Natural killer cell (primary cell): ENCODE measurements at regions not wholly inside any gene's neighbourhood (a gene's known extent, or its start where the extent isn't known, plus 50 kb on each side); places are given as distances from the start of the nearest gene placed in this dataset.

Experiments
- ATAC-seq, 3 donors: fragments of 150-1000 bp in 2 of 3; fragments of 200-7000 bp in 1 of 3; cut with Tn5 transposase; 1 replicate in 1 of 3; 2 replicates in 2 of 3; pipeline ENCODE4 v1.10.0; 2021; ENCODE audit warnings: mild to moderate bottlenecking in 2 of 3, moderate library complexity in 2 of 3
- DNase-seq, 2 donors: peaks; one replicate each; pipeline versions ENCODE4 v3.0.0 to v3.0.0-alpha.2; 2013 to 2021; ENCODE audit warnings: mixed read lengths in 1 of 2
- H3K27ac ChIP-seq: one replicate; pipeline ENCODE4 v1.5.1; 2013; ENCODE audit warnings: mild to moderate bottlenecking, low read length
- H3K27me3 ChIP-seq: one replicate; pipeline ENCODE4 v1.6.1; 2013; ENCODE audit warnings: low read length; ENCODE audit not compliant: control insufficient read depth, insufficient read depth
- H3K36me3 ChIP-seq: one replicate; pipeline ENCODE4 v1.6.1; 2013; ENCODE audit warnings: low read length; ENCODE audit not compliant: control insufficient read depth, insufficient read depth
- H3K4me1 ChIP-seq: one replicate; pipeline ENCODE4 v1.6.1; 2013; ENCODE audit warnings: low read length; ENCODE audit not compliant: control insufficient read depth, insufficient read depth
- H3K4me3 ChIP-seq: one replicate; pipeline ENCODE4 v1.5.1; 2013; ENCODE audit warnings: low read length
- H3K9me3 ChIP-seq: one replicate; pipeline ENCODE4 v1.6.1; 2013; ENCODE audit warnings: low read length; ENCODE audit not compliant: control insufficient read depth, insufficient read depth
- H3K27ac Mint-ChIP-seq, 2 donors: one replicate each; pipeline ENCODE4 v1.8.0; 2022; ENCODE audit warnings: mild to moderate bottlenecking in 2 of 2, mixed read lengths in 2 of 2, moderate library complexity in 1 of 2
- H3K27me3 Mint-ChIP-seq, 2 donors: one replicate each; pipeline ENCODE4 v1.8.0; 2022; ENCODE audit warnings: low read depth in 2 of 2, mixed read lengths in 2 of 2
- H3K36me3 Mint-ChIP-seq: one replicate; pipeline ENCODE4 v1.8.0; 2022; ENCODE audit warnings: mixed read lengths
- H3K4me1 Mint-ChIP-seq, 2 donors: one replicate each; pipeline ENCODE4 v1.8.0; 2022; ENCODE audit warnings: mixed read lengths in 2 of 2
- H3K4me3 Mint-ChIP-seq: one replicate; pipeline ENCODE4 v1.8.0; 2022; ENCODE audit warnings: mild to moderate bottlenecking, moderate library complexity, mixed read lengths
- H3K9me3 Mint-ChIP-seq, 2 donors: one replicate each; pipeline ENCODE4 v1.8.0; 2022; ENCODE audit warnings: mixed read lengths in 2 of 2
- CTCF ChIP-seq: fragments of 200-600 bp; IDR thresholded peaks from one replicate; pipeline ENCODE4 v1.8.0; 2022; ENCODE audit warnings: antibody characterized with exemption
- WGBS: methylation state at CpG from one replicate; pipeline ENCODE4 v1.1.7; 2013; ENCODE audit warnings: missing lambda C conversion rate; ENCODE audit not compliant: insufficient coverage; 5-methylcytosine and 5-hydroxymethylcytosine counted together
- intact Hi-C: fragments of 100-400 bp; cut with micrococcal nuclease; formaldehyde crosslinking; loops from one replicate; pipeline ENCODE4 v1.14.2; 2022

- TF ChIP-seq CTCF = no peak
Observed at GRCh38 chr7:142347091-142347490, 89.2 kb upstream of the PRSS58 start.

GRCh38 chr7:142345811-142346210, 88.0 kb upstream of the PRSS58 start:
- TF ChIP-seq CTCF = no peak
- Mint-ChIP-seq H3K4me1 (peaks cover 5 to 17% of the 10 kb centered on the region in 2 donors), H3K27me3 (peaks cover 0 to 14% of the 10 kb centered on the region in 2 donors), H3K9me3 (no peaks in the 10 kb centered on the region), H3K36me3 (no peaks in the 10 kb centered on the region), H3K27ac (peak overlapping the region in 1 of 2 donors; percentile 47), H3K4me3 (peak overlapping the region; percentile 35)
- Histone ChIP-seq H3K36me3 (no peaks in the 10 kb centered on the region), H3K9me3 (no peaks in the 10 kb centered on the region), H3K27ac (no peak overlapping the region), H3K4me1 (no peaks in the 10 kb centered on the region), H3K4me3 (no peak overlapping the region), H3K27me3 (no peaks in the 10 kb centered on the region)
- DNase-seq (peak in 1 of 2 donors; percentile 15), ATAC-seq (peak; percentile 43 to 89 (median 47))
- intact Hi-C loops = no loop called here
- 13% methylated on average over 5 of the region's 5 CpGs for WGBS

More at GRCh38 chr7:142347091-142347490, 89.2 kb upstream of the PRSS58 start:
- intact Hi-C loops = no loop called here
- Histone ChIP-seq H3K27me3 (no peaks in the 10 kb centered on the region), H3K4me1 (no peaks in the 10 kb centered on the region), H3K36me3 (no peaks in the 10 kb centered on the region), H3K4me3 (no peak overlapping the region), H3K9me3 (no peaks in the 10 kb centered on the region), H3K27ac (no peak overlapping the region)
- no peak for ATAC-seq
- H3K9me3 Mint-ChIP-seq = no peaks in the 10 kb centered on the region
- H3K27ac Mint-ChIP-seq = no peak overlapping the region
- peaks cover 6 to 17% of the 10 kb centered on the region in 2 donors for H3K4me1 Mint-ChIP-seq
- H3K4me3 Mint-ChIP-seq = no peak overlapping the region
- H3K27me3 Mint-ChIP-seq = peaks cover 0 to 12% of the 10 kb centered on the region in 2 donors
- DNase-seq = no peak
- 61% methylated on average over 3 of the region's 3 CpGs for WGBS
- H3K36me3 Mint-ChIP-seq = no peaks in the 10 kb centered on the region

DNA sequence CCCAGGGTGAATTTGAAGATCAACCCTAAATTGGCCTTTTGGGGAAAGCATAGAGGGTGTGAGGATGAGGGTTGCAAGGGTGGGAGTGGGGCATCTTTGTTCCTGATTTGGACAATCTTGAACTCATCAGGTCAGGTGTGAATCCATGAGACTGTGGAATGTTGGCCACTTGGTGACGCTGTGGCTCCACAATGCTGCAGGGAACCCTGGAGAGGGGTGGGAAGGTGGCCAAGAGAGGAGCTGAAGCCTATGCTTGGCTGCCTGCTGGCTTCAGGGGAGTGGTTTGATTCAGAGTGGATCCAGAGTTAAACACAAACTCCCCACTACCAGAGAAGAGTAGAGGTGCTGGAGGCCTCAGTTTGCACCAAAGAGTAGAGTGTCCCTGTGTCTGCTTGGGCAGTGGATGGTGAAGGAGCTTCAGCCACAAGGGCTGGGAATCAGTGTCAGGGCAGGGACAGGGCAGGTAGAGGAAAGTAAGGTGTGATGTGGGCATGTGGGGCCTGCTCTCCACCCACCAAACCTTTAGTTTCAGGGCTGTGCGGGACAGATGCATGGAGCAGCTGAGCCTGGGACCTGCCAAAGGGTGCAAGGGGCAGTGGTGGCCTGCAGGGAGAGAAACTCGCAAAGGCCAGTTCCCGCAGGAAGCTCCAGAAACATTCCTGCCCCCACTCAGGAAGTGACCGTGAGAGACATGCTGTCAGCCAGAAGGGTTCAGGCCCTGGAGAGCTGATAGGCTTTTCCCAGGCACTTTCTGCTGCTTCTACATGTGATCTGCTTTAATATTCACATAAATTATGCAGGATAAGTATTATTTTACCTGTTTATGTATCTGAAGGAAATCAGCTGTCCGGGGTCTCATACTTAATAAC, 81.0 kb upstream of the PRSS58 start:
- Mint-ChIP-seq H3K4me3 (no peak overlapping the region), H3K9me3 (no peaks in the 10 kb centered on the region), H3K27ac (no peak overlapping the region), H3K4me1 (no peaks in the 10 kb centered on the region), H3K27me3 (peaks cover 0 to 14% of the 10 kb centered on the region in 2 donors), H3K36me3 (no peaks in the 10 kb centered on the region)
- DNase-seq = peak in 1 of 2 donors; percentile 55
- intact Hi-C loops = no loop called here
- WGBS = 87% methylated on average over 6 of the region's 6 CpGs
- H3K27ac ChIP-seq = no peak overlapping the region
- no peaks in the 10 kb centered on the region for H3K4me1 ChIP-seq
- H3K9me3 ChIP-seq = no peaks in the 10 kb centered on the region
- ATAC-seq = no peak
- no peaks in the 10 kb centered on the region for H3K36me3 ChIP-seq
- H3K4me3 ChIP-seq = no peak overlapping the region
- H3K27me3 ChIP-seq = no peaks in the 10 kb centered on the region
- no peak for TF ChIP-seq CTCF
